ENCODE measurements at regions not wholly inside any gene's neighbourhood (a gene's known extent, or its start where the extent isn't known, plus 50 kb on each side); places are given as distances from the start of the nearest gene placed in this dataset.

DNA sequence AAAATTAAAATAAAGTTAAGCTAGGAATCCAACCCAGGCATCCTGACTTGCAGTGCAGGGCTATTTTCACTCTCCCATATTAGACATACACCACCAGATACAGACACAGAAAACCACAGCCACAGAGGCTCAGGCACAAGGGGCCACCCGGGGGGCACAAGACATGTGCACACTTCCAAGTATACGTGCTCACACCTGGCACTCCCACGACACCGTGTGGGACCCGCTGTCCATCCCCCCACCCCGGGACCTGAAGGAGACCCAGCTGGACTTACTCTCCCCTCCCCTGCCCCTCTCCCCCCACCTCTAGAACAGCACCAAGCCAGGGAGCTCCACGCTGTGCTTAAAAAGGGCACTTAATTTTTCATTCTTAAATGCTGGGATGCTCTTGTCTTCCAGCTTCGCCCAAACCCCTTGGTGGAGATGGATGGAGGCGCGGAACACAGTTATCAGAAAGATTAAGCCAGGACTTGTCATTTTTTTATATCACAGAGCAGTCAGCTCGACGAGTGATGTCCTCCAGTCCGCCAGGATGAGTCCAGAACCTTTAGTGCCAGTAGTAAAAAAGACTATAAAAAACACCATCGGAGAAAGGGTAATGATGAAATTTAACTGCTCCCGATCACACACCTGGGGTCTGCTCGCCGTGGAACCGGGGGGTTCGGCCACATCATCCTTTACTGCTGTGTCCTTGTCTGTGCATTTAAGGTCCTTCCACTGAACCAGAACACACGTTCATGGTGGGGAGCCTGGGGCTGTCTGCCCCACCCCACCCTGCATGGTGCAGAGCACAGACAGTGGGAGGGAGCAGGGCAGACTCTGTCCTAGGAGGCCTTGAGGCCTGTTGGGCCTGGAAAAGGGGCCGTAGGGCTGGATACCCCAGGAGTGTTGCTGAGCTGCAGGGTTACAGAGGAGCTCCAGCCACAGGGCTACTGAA is 73.3 kb upstream of the LHX1 start (continued):
- TF ChIP-seq, protein P1, sequence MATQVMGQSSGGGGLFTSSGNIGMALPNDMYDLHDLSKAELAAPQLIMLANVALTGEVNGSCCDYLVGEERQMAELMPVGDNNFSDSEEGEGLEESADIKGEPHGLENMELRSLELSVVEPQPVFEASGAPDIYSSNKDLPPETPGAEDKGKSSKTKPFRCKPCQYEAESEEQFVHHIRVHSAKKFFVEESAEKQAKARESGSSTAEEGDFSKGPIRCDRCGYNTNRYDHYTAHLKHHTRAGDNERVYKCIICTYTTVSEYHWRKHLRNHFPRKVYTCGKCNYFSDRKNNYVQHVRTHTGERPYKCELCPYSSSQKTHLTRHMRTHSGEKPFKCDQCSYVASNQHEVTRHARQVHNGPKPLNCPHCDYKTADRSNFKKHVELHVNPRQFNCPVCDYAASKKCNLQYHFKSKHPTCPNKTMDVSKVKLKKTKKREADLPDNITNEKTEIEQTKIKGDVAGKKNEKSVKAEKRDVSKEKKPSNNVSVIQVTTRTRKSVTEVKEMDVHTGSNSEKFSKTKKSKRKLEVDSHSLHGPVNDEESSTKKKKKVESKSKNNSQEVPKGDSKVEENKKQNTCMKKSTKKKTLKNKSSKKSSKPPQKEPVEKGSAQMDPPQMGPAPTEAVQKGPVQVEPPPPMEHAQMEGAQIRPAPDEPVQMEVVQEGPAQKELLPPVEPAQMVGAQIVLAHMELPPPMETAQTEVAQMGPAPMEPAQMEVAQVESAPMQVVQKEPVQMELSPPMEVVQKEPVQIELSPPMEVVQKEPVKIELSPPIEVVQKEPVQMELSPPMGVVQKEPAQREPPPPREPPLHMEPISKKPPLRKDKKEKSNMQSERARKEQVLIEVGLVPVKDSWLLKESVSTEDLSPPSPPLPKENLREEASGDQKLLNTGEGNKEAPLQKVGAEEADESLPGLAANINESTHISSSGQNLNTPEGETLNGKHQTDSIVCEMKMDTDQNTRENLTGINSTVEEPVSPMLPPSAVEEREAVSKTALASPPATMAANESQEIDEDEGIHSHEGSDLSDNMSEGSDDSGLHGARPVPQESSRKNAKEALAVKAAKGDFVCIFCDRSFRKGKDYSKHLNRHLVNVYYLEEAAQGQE (IDR thresholded peaks at IDR 0.05; ENCODE audit: low read depth): no peak
- no peak for TF ChIP-seq FOSL1 (IDR thresholded peaks at IDR 0.05; ENCODE audit: low read depth)
- no peak for TF ChIP-seq POLR2AphosphoS5 (IDR thresholded peaks at IDR 0.05; ENCODE audit: low read depth, low read length)
- TF ChIP-seq, protein P2, sequence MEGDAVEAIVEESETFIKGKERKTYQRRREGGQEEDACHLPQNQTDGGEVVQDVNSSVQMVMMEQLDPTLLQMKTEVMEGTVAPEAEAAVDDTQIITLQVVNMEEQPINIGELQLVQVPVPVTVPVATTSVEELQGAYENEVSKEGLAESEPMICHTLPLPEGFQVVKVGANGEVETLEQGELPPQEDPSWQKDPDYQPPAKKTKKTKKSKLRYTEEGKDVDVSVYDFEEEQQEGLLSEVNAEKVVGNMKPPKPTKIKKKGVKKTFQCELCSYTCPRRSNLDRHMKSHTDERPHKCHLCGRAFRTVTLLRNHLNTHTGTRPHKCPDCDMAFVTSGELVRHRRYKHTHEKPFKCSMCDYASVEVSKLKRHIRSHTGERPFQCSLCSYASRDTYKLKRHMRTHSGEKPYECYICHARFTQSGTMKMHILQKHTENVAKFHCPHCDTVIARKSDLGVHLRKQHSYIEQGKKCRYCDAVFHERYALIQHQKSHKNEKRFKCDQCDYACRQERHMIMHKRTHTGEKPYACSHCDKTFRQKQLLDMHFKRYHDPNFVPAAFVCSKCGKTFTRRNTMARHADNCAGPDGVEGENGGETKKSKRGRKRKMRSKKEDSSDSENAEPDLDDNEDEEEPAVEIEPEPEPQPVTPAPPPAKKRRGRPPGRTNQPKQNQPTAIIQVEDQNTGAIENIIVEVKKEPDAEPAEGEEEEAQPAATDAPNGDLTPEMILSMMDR (IDR thresholded peaks at IDR 0.05 in 2 of 3, conservative IDR thresholded peaks at IDR 0.05 in 1 of 3; ENCODE audit: borderline replicate concordance in 1 of 3, insufficient read depth in 1 of 3, low read depth in 2 of 3, low read length in 2 of 3): no peak
- no peak for TF ChIP-seq EZH2phosphoT487 (IDR thresholded peaks at IDR 0.05; ENCODE audit: borderline replicate concordance)
- TF ChIP-seq, protein P3, sequence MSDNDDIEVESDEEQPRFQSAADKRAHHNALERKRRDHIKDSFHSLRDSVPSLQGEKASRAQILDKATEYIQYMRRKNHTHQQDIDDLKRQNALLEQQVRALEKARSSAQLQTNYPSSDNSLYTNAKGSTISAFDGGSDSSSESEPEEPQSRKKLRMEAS (IDR thresholded peaks at IDR 0.05): no peak
- TF ChIP-seq SRF (IDR thresholded peaks at IDR 0.05; ENCODE audit: low read depth): no peak
- TF ChIP-seq JUND (IDR thresholded peaks at IDR 0.05): no peak
